ENCODE measurements at regions not wholly inside any gene's neighbourhood (a gene's known extent, or its start where the extent isn't known, plus 50 kb on each side); places are given as distances from the start of the nearest gene placed in this dataset.

DNA sequence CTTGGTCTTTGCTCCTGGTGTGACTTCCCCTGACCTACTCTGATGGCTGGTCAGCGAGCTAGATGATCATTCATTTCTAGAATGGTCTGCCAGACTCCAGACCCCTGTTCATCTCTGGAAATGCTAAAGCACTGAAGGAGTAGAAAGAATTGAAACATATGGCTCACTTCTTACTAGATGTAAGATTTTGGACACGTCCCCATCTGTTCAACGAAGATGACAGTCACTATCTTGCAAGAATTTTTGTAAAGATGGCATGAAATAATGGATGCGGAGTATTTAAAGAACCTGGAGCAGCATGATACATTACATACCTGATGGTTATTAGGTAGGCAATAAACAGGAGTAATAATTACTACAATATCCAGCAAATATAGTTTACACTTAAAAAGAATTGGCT lies 252.7 kb upstream of the SDK2 start:
- Histone ChIP-seq H3K4me1 (peaks cover 0 to 6% (median 3%) of the 10 kb centered on the region in 4 donors), H3K36me3 (no peaks in the 10 kb centered on the region), H3K4me3 (no peak overlapping the region), H3K27ac (no peak overlapping the region), H3K27me3 (peaks cover 66% of the 10 kb centered on the region), H3K9me3 (no peaks in the 10 kb centered on the region)
- TF ChIP-seq EP300 (IDR thresholded peaks at IDR 0.05; ENCODE audit: low read depth) = no peak
- no peak for TF ChIP-seq POLR2A (IDR thresholded peaks at IDR 0.05)
- no peak for TF ChIP-seq CTCF (IDR thresholded peaks at IDR 0.05)
- TF ChIP-seq POLR2AphosphoS5 (IDR thresholded peaks at IDR 0.05) = no peak
- intact Hi-C loops (cut with DNase I; ENCODE audit: low total_unique reads) = no loop called here
- no peak for DNase-seq
- in situ Hi-C loops (cut with MboI; ENCODE audit: low pct_ligation_motif_present in 1 of 4, low pct_unique_long_range_greater_than_20kb in 1 of 4, low sequenced_read_pairs in 3 of 4) = no loop called here
- whole genome bisulfite sequencing, 2 donors (ENCODE audit: low coverage in 1 of 2) = 71 to 78% methylated on average over 3 to 4 of the region's 4 CpGs

DNA sequence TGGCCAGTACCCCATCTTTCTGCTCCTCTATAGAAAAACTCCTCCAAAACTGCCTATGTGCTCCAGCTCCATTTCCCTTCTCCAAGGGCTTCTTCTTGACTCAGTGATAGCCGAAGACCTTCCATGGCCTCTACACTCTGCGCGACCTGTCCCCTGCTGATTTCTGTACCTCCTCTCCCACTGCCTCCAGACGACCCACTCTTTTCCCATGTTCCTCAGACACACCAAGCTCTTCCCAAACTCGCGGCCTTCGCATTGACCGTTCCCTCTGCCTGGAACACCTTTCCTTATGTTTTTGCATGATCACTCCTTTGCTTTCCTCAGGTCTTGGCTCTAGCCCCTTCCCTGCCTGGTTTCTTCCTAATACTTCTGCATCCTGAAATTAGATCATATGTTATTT lies 255.6 kb upstream of the SDK2 start:
- H3K9me3 ChIP-seq = no peaks in the 10 kb centered on the region
- H3K27ac ChIP-seq = no peak overlapping the region
- intact Hi-C loops (cut with DNase I; ENCODE audit: low total_unique reads) (no loop called here), in situ Hi-C loops (cut with MboI; ENCODE audit: low pct_ligation_motif_present in 1 of 4, low pct_unique_long_range_greater_than_20kb in 1 of 4, low sequenced_read_pairs in 3 of 4) (no loop called here)
- peaks cover 0 to 15% (median 8%) of the 10 kb centered on the region in 4 donors for H3K4me1 ChIP-seq
- 94 to 96% methylated on average over 8 of the region's 8 CpGs for WGBS, 2 donors (ENCODE audit: low coverage in 1 of 2)
- TF ChIP-seq POLR2A (IDR thresholded peaks at IDR 0.05) (no peak), POLR2AphosphoS5 (IDR thresholded peaks at IDR 0.05) (no peak), EP300 (IDR thresholded peaks at IDR 0.05; ENCODE audit: low read depth) (no peak), CTCF (IDR thresholded peaks at IDR 0.05) (no peak)
- no peak overlapping the region for H3K4me3 ChIP-seq
- H3K27me3 ChIP-seq = peaks cover 91% of the 10 kb centered on the region
- DNase-seq = no peak
- no peaks in the 10 kb centered on the region for H3K36me3 ChIP-seq

- intact Hi-C loops (cut with DNase I; ENCODE audit: low total_unique reads) = no loop called here
- no peak for DNase-seq
- no peak overlapping the region for H3K27ac ChIP-seq
- H3K4me1 ChIP-seq = peaks cover 0 to 15% (median 8%) of the 10 kb centered on the region in 4 donors
- peaks cover 86% of the 10 kb centered on the region for H3K27me3 ChIP-seq
- in situ Hi-C loops (cut with MboI; ENCODE audit: low pct_ligation_motif_present in 1 of 4, low pct_unique_long_range_greater_than_20kb in 1 of 4, low sequenced_read_pairs in 3 of 4) = no loop called here
- no peaks in the 10 kb centered on the region for H3K9me3 ChIP-seq
- WGBS, 2 donors (ENCODE audit: low coverage in 1 of 2) = 82% methylated on average over 7 of the region's 7 CpGs; no CpG with 5 or more reads in 1 of the 2 donors
- H3K4me3 ChIP-seq = no peak overlapping the region
- no peaks in the 10 kb centered on the region for H3K36me3 ChIP-seq
- no peak for TF ChIP-seq POLR2A (IDR thresholded peaks at IDR 0.05)
- TF ChIP-seq EP300 (IDR thresholded peaks at IDR 0.05; ENCODE audit: low read depth) = no peak
Observed at GRCh38 chr17:73900516-73900915, 256.3 kb upstream of the SDK2 start.

- no peak for DNase-seq
- TF ChIP-seq EP300 (IDR thresholded peaks at IDR 0.05; ENCODE audit: low read depth) = no peak
- TF ChIP-seq CTCF (IDR thresholded peaks at IDR 0.05) = no peak
- TF ChIP-seq POLR2A (IDR thresholded peaks at IDR 0.05) = no peak
- no peak for TF ChIP-seq POLR2AphosphoS5 (IDR thresholded peaks at IDR 0.05)
- Histone ChIP-seq H3K4me3 (peak overlapping the region in 1 of 4 donors; percentile 36), H3K27ac (peak overlapping the region in 1 of 4 donors; percentile 26), H3K36me3 (no peaks in the 10 kb centered on the region), H3K4me1 (peaks cover 0 to 15% (median 8%) of the 10 kb centered on the region in 4 donors), H3K9me3 (no peaks in the 10 kb centered on the region), H3K27me3 (peaks cover 86% of the 10 kb centered on the region)
- in situ Hi-C loops (cut with MboI; ENCODE audit: low pct_ligation_motif_present in 1 of 4, low pct_unique_long_range_greater_than_20kb in 1 of 4, low sequenced_read_pairs in 3 of 4) = no loop called here
- intact Hi-C loops (cut with DNase I; ENCODE audit: low total_unique reads) = no loop called here
- 68% methylated on average over 2 of the region's 2 CpGs; no CpG with 5 or more reads in 1 of the 2 donors for WGBS, 2 donors (ENCODE audit: low coverage in 1 of 2)
Observed at GRCh38 chr17:73901249-73901648, 257.0 kb upstream of the SDK2 start.

Data from transverse colon (tissue), 4 donors.